ENCODE measurements at regions not wholly inside any gene's neighbourhood (a gene's known extent, or its start where the extent isn't known, plus 50 kb on each side); places are given as distances from the start of the nearest gene placed in this dataset.

DNA sequence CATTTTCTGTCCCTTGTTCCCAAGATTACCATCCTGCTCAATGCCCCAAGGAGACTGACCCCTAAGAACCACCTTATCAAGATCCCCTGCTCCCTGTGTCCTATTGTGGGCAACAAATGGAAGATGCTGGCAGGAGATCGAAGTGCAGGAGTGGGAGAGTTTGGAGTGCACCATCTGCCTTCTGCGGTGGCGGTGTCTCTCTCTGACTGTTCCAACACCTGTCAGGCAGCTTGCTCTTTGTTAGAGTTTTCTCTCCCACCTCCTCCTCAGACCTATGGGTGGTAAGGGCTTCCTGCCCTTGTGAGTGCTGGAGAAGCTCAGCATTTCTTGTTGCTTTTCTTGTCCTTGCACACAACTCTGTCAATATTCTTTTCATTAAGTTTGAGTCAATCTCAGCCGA is 64.1 kb upstream of the SPHKAP start:
- Histone ChIP-seq H3K4me3 (no peak overlapping the region), H3K9me2 (replicated peaks; ENCODE audit: insufficient read depth) (no peaks in the 10 kb centered on the region), H3K4me2 (no peak overlapping the region), H4K20me1 (ENCODE audit: insufficient read depth, poor library complexity, severe bottlenecking) (no peaks in the 10 kb centered on the region), H3K27me3 (no peaks in the 10 kb centered on the region), H3K4me1 (ENCODE audit: insufficient read depth) (no peaks in the 10 kb centered on the region), H3K9me3 (ENCODE audit: low read depth) (no peaks in the 10 kb centered on the region), H3K27ac (no peak overlapping the region), H3K79me2 (no peaks in the 10 kb centered on the region), H3K36me3 (replicated peaks; ENCODE audit: insufficient read depth, low read depth) (no peaks in the 10 kb centered on the region), H2AFZ (no peak overlapping the region)
- 94% methylated on average over 4 of the region's 4 CpGs for WGBS (ENCODE audit: low lambda C conversion rate, missing lambda C conversion rate)
- TF ChIP-seq, protein P1, sequence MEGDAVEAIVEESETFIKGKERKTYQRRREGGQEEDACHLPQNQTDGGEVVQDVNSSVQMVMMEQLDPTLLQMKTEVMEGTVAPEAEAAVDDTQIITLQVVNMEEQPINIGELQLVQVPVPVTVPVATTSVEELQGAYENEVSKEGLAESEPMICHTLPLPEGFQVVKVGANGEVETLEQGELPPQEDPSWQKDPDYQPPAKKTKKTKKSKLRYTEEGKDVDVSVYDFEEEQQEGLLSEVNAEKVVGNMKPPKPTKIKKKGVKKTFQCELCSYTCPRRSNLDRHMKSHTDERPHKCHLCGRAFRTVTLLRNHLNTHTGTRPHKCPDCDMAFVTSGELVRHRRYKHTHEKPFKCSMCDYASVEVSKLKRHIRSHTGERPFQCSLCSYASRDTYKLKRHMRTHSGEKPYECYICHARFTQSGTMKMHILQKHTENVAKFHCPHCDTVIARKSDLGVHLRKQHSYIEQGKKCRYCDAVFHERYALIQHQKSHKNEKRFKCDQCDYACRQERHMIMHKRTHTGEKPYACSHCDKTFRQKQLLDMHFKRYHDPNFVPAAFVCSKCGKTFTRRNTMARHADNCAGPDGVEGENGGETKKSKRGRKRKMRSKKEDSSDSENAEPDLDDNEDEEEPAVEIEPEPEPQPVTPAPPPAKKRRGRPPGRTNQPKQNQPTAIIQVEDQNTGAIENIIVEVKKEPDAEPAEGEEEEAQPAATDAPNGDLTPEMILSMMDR (IDR thresholded peaks at IDR 0.05; ENCODE audit: poor library complexity) = no peak
- TF ChIP-seq EZH2phosphoT487 (IDR thresholded peaks at IDR 0.05; ENCODE audit: low read depth, severe bottlenecking, unreplicated experiment) (no peak), EZH2 (IDR thresholded peaks at IDR 0.05; ENCODE audit: borderline replicate concordance) (no peak)
- no peak for DNase-seq (ENCODE audit: low spot score)

DNA sequence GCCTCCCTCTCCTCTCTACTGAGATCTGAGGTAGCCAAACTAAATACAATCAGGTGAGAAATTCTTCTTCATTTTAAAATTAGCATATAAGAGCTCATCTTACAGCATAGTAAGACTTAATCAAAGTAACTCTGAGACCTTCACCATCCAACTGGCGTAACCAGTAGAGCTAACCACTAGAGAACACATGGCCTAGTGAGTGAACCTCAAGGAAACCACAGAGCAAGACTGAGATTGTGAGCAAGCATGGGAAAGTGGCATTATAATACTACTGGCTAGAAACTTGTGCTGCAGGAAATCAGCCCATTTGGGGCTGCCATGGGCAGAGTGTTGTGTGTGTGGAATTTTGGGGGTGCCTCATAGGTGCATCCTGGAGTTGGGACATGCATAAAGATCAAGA is 61.1 kb upstream of the SPHKAP start:
- Histone ChIP-seq H3K27me3 (no peaks in the 10 kb centered on the region), H3K27ac (no peak overlapping the region), H3K9me2 (replicated peaks; ENCODE audit: insufficient read depth) (no peaks in the 10 kb centered on the region), H3K4me3 (no peak overlapping the region), H3K4me1 (ENCODE audit: insufficient read depth) (no peaks in the 10 kb centered on the region), H3K9me3 (ENCODE audit: low read depth) (no peaks in the 10 kb centered on the region), H3K4me2 (no peak overlapping the region), H2AFZ (no peak overlapping the region), H4K20me1 (ENCODE audit: insufficient read depth, poor library complexity, severe bottlenecking) (no peaks in the 10 kb centered on the region), H3K36me3 (replicated peaks; ENCODE audit: insufficient read depth, low read depth) (no peaks in the 10 kb centered on the region), H3K79me2 (no peaks in the 10 kb centered on the region)
- TF ChIP-seq EZH2 (IDR thresholded peaks at IDR 0.05; ENCODE audit: borderline replicate concordance) (no peak), EZH2phosphoT487 (IDR thresholded peaks at IDR 0.05; ENCODE audit: low read depth, severe bottlenecking, unreplicated experiment) (no peak)
- TF ChIP-seq, protein P1 (IDR thresholded peaks at IDR 0.05; ENCODE audit: poor library complexity) = no peak
- DNase-seq (ENCODE audit: low spot score) = no peak
- WGBS (ENCODE audit: low lambda C conversion rate, missing lambda C conversion rate) = 96% methylated on average over 1 of the region's 1 CpG

DNA sequence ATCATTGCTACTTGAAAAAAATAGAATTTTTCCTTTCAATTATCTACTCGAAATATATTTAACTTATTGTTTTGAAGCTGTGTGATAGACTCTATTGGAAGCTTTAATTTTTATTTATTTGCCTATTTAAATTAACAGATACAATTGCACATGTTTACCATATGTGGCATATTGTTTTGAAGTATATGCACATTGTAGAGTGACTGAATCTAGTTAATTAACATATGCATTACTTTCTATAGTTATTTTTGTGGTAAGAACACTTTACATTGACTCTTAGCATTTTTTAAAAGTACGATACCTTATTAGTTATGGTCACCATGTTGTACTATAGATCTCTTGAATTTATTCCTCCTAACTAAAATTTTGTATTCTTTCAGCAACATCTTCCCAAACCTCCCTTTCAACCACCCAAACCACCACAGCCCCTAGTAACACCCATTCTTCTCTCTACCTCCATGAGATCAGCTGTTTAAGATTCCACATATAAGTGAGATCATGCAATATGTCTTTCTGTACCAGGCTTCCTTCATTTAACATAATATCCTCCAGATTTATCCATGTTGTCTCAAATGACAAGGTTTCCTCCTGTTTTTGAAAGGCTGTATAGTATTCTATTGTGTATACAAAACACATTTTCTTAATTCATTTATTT is 58.5 kb upstream of the SPHKAP start:
- TF ChIP-seq, protein P1 (IDR thresholded peaks at IDR 0.05; ENCODE audit: poor library complexity) = no peak
- Histone ChIP-seq H3K9me3 (ENCODE audit: low read depth) (no peaks in the 10 kb centered on the region), H3K36me3 (replicated peaks; ENCODE audit: insufficient read depth, low read depth) (no peaks in the 10 kb centered on the region), H3K27ac (no peak overlapping the region), H3K4me2 (no peak overlapping the region), H4K20me1 (ENCODE audit: insufficient read depth, poor library complexity, severe bottlenecking) (no peaks in the 10 kb centered on the region), H3K9me2 (replicated peaks; ENCODE audit: insufficient read depth) (no peaks in the 10 kb centered on the region), H3K79me2 (no peaks in the 10 kb centered on the region), H3K4me3 (no peak overlapping the region), H3K4me1 (ENCODE audit: insufficient read depth) (no peaks in the 10 kb centered on the region), H3K27me3 (no peaks in the 10 kb centered on the region), H2AFZ (no peak overlapping the region)
- no peak for DNase-seq (ENCODE audit: low spot score)
- 63% methylated on average over 2 of the region's 2 CpGs for WGBS (ENCODE audit: low lambda C conversion rate, missing lambda C conversion rate)
